IPS DF 6.9 (cell line): ENCODE measurements at regions not wholly inside any gene's neighbourhood (a gene's known extent, or its start where the extent isn't known, plus 50 kb on each side); places are given as distances from the start of the nearest gene placed in this dataset.

Experiments used
- DNase-seq: peaks from one replicate; pipeline ENCODE4 v3.0.0-alpha.2; 2013; ENCODE audit warnings: low read depth, low spot score
- H3K27ac ChIP-seq: one replicate; pipeline ENCODE4 v1.5.1; 2013; ENCODE audit warnings: low read length, control low read depth
- H3K27me3 ChIP-seq: 2 replicates; pipeline ENCODE4 v1.6.1; 2013; ENCODE audit warnings: mild to moderate bottlenecking, low read length; ENCODE audit not compliant: control insufficient read depth, insufficient read depth
- H3K36me3 ChIP-seq: 2 replicates; pipeline ENCODE4 v1.6.1; 2013; ENCODE audit warnings: low read length; ENCODE audit not compliant: control insufficient read depth, insufficient read depth
- H3K4me1 ChIP-seq: 2 replicates; pipeline ENCODE4 v1.6.1; 2013; ENCODE audit warnings: low read length; ENCODE audit not compliant: control insufficient read depth, insufficient read depth
- H3K4me3 ChIP-seq: 2 replicates; pipeline ENCODE4 v1.5.1; 2013; ENCODE audit warnings: mild to moderate bottlenecking, low read length
- H3K9me3 ChIP-seq: 2 replicates; pipeline ENCODE4 v1.6.1; 2013; ENCODE audit warnings: low read length, inconsistent platforms; ENCODE audit not compliant: control insufficient read depth, insufficient read depth
- WGBS: extraction: QIAGEN DNeasy Blood & Tissue Kit; methylation state at CpG from one replicate; pipeline ENCODE4 v1.1.7; 2013; ENCODE audit warnings: mixed read lengths, missing lambda C conversion rate; ENCODE audit not compliant: insufficient read length, insufficient coverage; 5-methylcytosine and 5-hydroxymethylcytosine counted together

- no peaks in the 10 kb centered on the region for H3K27me3 ChIP-seq
- H3K27ac ChIP-seq, result no peak overlapping the region
- no peak for DNase-seq
Measured at GRCh38 chr5:174817610-174818009, 93.2 kb downstream of the MSX2 start.

GRCh38 chr5:174816858-174817257 is 92.5 kb downstream of the MSX2 start:
- H3K36me3 ChIP-seq, result no peaks in the 10 kb centered on the region
- H3K9me3 ChIP-seq, result no peaks in the 10 kb centered on the region
- H3K4me1 ChIP-seq, result no peaks in the 10 kb centered on the region
- no peak for DNase-seq
- H3K4me3 ChIP-seq, result no peak overlapping the region
- WGBS, result no CpG with 5 or more reads among the region's 2 CpGs
- H3K27me3 ChIP-seq, result no peaks in the 10 kb centered on the region
- no peak overlapping the region for H3K27ac ChIP-seq

More at GRCh38 chr5:174817610-174818009, 93.2 kb downstream of the MSX2 start:
- no peaks in the 10 kb centered on the region for H3K4me1 ChIP-seq
- H3K36me3 ChIP-seq, result no peaks in the 10 kb centered on the region
- H3K9me3 ChIP-seq, result no peaks in the 10 kb centered on the region
- WGBS, result no CpG with 5 or more reads among the region's 1 CpG
- no peak overlapping the region for H3K4me3 ChIP-seq

- WGBS, result no CpG with 5 or more reads among the region's 1 CpG
- Histone ChIP-seq H3K36me3 (no peaks in the 10 kb centered on the region), H3K27me3 (no peaks in the 10 kb centered on the region), H3K9me3 (no peaks in the 10 kb centered on the region), H3K27ac (no peak overlapping the region), H3K4me3 (no peak overlapping the region), H3K4me1 (no peaks in the 10 kb centered on the region)
- no peak for DNase-seq
Measured at GRCh38 chr5:174811438-174811837, 87.1 kb downstream of the MSX2 start.

- no peaks in the 10 kb centered on the region for H3K36me3 ChIP-seq
- H3K4me3 ChIP-seq, result no peak overlapping the region
- no peak overlapping the region for H3K27ac ChIP-seq
- no CpG with 5 or more reads among the region's 2 CpGs for WGBS
- H3K27me3 ChIP-seq, result no peaks in the 10 kb centered on the region
- no peaks in the 10 kb centered on the region for H3K9me3 ChIP-seq
- H3K4me1 ChIP-seq, result no peaks in the 10 kb centered on the region
- no peak for DNase-seq
Measured at GRCh38 chr5:174810796-174811195, 86.4 kb downstream of the MSX2 start.

- no peaks in the 10 kb centered on the region for H3K36me3 ChIP-seq
- H3K9me3 ChIP-seq, result no peaks in the 10 kb centered on the region
- no peak overlapping the region for H3K4me3 ChIP-seq
- H3K27ac ChIP-seq, result no peak overlapping the region
- DNase-seq, result no peak
- no CpG with 5 or more reads among the region's 4 CpGs for WGBS
- no peaks in the 10 kb centered on the region for H3K27me3 ChIP-seq
- no peaks in the 10 kb centered on the region for H3K4me1 ChIP-seq
Measured at GRCh38 chr5:174807471-174807870, 83.1 kb downstream of the MSX2 start.

- Histone ChIP-seq H3K36me3 (no peaks in the 10 kb centered on the region), H3K9me3 (no peaks in the 10 kb centered on the region), H3K4me3 (no peak overlapping the region), H3K27ac (no peak overlapping the region), H3K27me3 (no peaks in the 10 kb centered on the region), H3K4me1 (no peaks in the 10 kb centered on the region)
- no CpG with 5 or more reads among the region's 5 CpGs for WGBS
- no peak for DNase-seq
Measured at GRCh38 chr5:174806729-174807128, 82.3 kb downstream of the MSX2 start.

GRCh38 chr5:174801798-174802197 is 77.4 kb downstream of the MSX2 start:
- Histone ChIP-seq H3K36me3 (no peaks in the 10 kb centered on the region), H3K27ac (no peak overlapping the region), H3K27me3 (no peaks in the 10 kb centered on the region), H3K4me3 (no peak overlapping the region), H3K9me3 (no peaks in the 10 kb centered on the region), H3K4me1 (no peaks in the 10 kb centered on the region)
- DNase-seq, result no peak
- no CpG with 5 or more reads among the region's 2 CpGs for WGBS

GRCh38 chr5:174800435-174800834 is 76.1 kb downstream of the MSX2 start:
- Histone ChIP-seq H3K9me3 (no peaks in the 10 kb centered on the region), H3K36me3 (no peaks in the 10 kb centered on the region), H3K27ac (no peak overlapping the region), H3K4me1 (no peaks in the 10 kb centered on the region), H3K4me3 (no peak overlapping the region), H3K27me3 (no peaks in the 10 kb centered on the region)
- no peak for DNase-seq

- H3K36me3 ChIP-seq, result no peaks in the 10 kb centered on the region
- no CpG with 5 or more reads among the region's 8 CpGs for WGBS
- H3K4me3 ChIP-seq, result no peak overlapping the region
Measured at GRCh38 chr5:174799121-174799520, 74.7 kb downstream of the MSX2 start.

GRCh38 chr5:174798551-174798951 is 74.2 kb downstream of the MSX2 start:
- no peak overlapping the region for H3K4me3 ChIP-seq
- no peaks in the 10 kb centered on the region for H3K4me1 ChIP-seq
- H3K9me3 ChIP-seq, result no peaks in the 10 kb centered on the region
- no peak for DNase-seq
- WGBS, result no CpG with 5 or more reads among the region's 7 CpGs
- H3K36me3 ChIP-seq, result no peaks in the 10 kb centered on the region
- no peaks in the 10 kb centered on the region for H3K27me3 ChIP-seq
- no peak overlapping the region for H3K27ac ChIP-seq

More at GRCh38 chr5:174799121-174799520, 74.7 kb downstream of the MSX2 start:
- no peaks in the 10 kb centered on the region for H3K9me3 ChIP-seq
- H3K27me3 ChIP-seq, result no peaks in the 10 kb centered on the region
- no peak overlapping the region for H3K27ac ChIP-seq
- no peaks in the 10 kb centered on the region for H3K4me1 ChIP-seq
- no peak for DNase-seq

- no peak for DNase-seq
- H3K27me3 ChIP-seq, result no peaks in the 10 kb centered on the region
- no peaks in the 10 kb centered on the region for H3K9me3 ChIP-seq
- no peak overlapping the region for H3K27ac ChIP-seq
- no peak overlapping the region for H3K4me3 ChIP-seq
- no peaks in the 10 kb centered on the region for H3K4me1 ChIP-seq
- no CpG with 5 or more reads among the region's 7 CpGs for WGBS
- no peaks in the 10 kb centered on the region for H3K36me3 ChIP-seq
Measured at GRCh38 chr5:174796711-174797192, 72.4 kb downstream of the MSX2 start.
